Hepatocyte (in vitro differentiated cells): ENCODE measurements at regions not wholly inside any gene's neighbourhood (a gene's known extent, or its start where the extent isn't known, plus 50 kb on each side); places are given as distances from the start of the nearest gene placed in this dataset.

Experiments
- EZH2 ChIP-seq: fragments of 200-600 bp; sonication (generic); IDR thresholded peaks from 2 replicates; pipeline ENCODE4 v1.6.1; 2016; ENCODE audit warnings: antibody characterized with exemption, mild to moderate bottlenecking, borderline replicate concordance
- EZH2phosphoT487 ChIP-seq: fragments of 200-600 bp; sonication (generic); IDR thresholded peaks from one replicate; pipeline ENCODE4 v1.6.1; 2018; ENCODE audit warnings: antibody characterized with exemption, mild to moderate bottlenecking, low read depth, moderate library complexity; ENCODE audit not compliant: unreplicated experiment, severe bottlenecking

DNA sequence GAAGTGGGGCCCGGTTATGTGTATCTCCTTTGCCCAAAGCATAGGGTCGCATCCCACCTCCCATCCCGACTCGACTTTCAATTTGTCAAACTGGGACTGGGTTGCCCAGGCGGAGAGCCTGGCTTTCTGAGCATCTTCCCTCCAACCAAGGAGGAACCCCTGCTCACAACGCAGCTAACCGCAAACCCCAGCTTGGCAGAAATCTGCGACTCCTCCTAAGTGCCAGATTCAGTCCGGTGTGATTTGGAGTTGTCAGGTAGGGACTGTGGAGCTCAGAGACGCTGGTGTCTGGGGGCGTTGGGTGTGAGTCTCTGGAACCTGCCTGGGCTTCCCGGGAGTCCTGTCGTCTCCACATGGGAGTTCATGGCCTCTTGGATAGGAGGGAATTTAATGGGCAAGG is 1126.7 kb downstream of the AACS start:
- no peak for TF ChIP-seq EZH2phosphoT487
- no peak for TF ChIP-seq EZH2
